ENCODE measurements at regions not wholly inside any gene's neighbourhood (a gene's known extent, or its start where the extent isn't known, plus 50 kb on each side); places are given as distances from the start of the nearest gene placed in this dataset.
"Not testable (repeated sequence)": the region's sequence is repeated elsewhere in the genome, so short reads cannot be mapped to it uniquely, and the experiment has no call there.

- DNase-seq (ENCODE audit: low read depth), result no peak
These were observed 454.9 kb downstream of the PRR16 start for GRCh38 chr5:120919017-120919416.

- DNase-seq (ENCODE audit: low read depth), result no peak
These were observed 458.9 kb downstream of the PRR16 start for GRCh38 chr5:120923026-120923425.

- no peak for DNase-seq (ENCODE audit: low read depth)
These were observed 462.4 kb downstream of the PRR16 start for GRCh38 chr5:120926471-120926870.

GRCh38 chr5:120927950-120928530 is 463.9 kb downstream of the PRR16 start:
- DNase-seq (ENCODE audit: low read depth), result no peak

- no peak for DNase-seq (ENCODE audit: low read depth)
These were observed 468.4 kb downstream of the PRR16 start for GRCh38 chr5:120932480-120932879.

- no peak for DNase-seq (ENCODE audit: low read depth)
These were observed 469.9 kb downstream of the PRR16 start for GRCh38 chr5:120934031-120934430.

- no peak for DNase-seq (ENCODE audit: low read depth)
These were observed 472.6 kb downstream of the PRR16 start for GRCh38 chr5:120936652-120937051.

GRCh38 chr5:120938604-120939003 is 474.5 kb downstream of the PRR16 start:
- no peak for DNase-seq (ENCODE audit: low read depth)

- no peak for DNase-seq (ENCODE audit: low read depth)
These were observed 478.7 kb downstream of the PRR16 start for GRCh38 chr5:120942596-120943350.

- DNase-seq (ENCODE audit: low read depth), result not testable (repeated sequence)
These were observed 485.5 kb downstream of the PRR16 start for GRCh38 chr5:120949596-120949995.

GRCh38 chr5:120953445-120953844 is 489.3 kb downstream of the PRR16 start:
- not testable (repeated sequence) for DNase-seq (ENCODE audit: low read depth)

GRCh38 chr5:120954255-120954654 is 490.2 kb downstream of the PRR16 start:
- no peak for DNase-seq (ENCODE audit: low read depth)

- no peak for DNase-seq (ENCODE audit: low read depth)
These were observed 491.7 kb downstream of the PRR16 start for GRCh38 chr5:120955795-120956194.

GRCh38 chr5:120958877-120959485 is 494.9 kb downstream of the PRR16 start:
- no peak for DNase-seq (ENCODE audit: low read depth)

GRCh38 chr5:120960510-120960909 is 496.4 kb downstream of the PRR16 start:
- no peak for DNase-seq (ENCODE audit: low read depth)

GRCh38 chr5:120967366-120967765 is 503.3 kb downstream of the PRR16 start:
- DNase-seq (ENCODE audit: low read depth), result no peak

- no peak for DNase-seq (ENCODE audit: low read depth)
These were observed 510.6 kb downstream of the PRR16 start for GRCh38 chr5:120974690-120975089.

- no peak for DNase-seq (ENCODE audit: low read depth)
These were observed 518.3 kb downstream of the PRR16 start for GRCh38 chr5:120982351-120982750.

- DNase-seq (ENCODE audit: low read depth), result no peak
These were observed 521.4 kb downstream of the PRR16 start for GRCh38 chr5:120985526-120985925.

GRCh38 chr5:120988491-120988890 is 524.4 kb downstream of the PRR16 start:
- no peak for DNase-seq (ENCODE audit: low read depth)

- DNase-seq (ENCODE audit: low read depth), result no peak
These were observed 524.8 kb downstream of the PRR16 start for GRCh38 chr5:120988941-120989340.

GRCh38 chr5:120991569-120991968 is 527.5 kb downstream of the PRR16 start:
- no peak for DNase-seq (ENCODE audit: low read depth)

GRCh38 chr5:120994112-120994511 is 530.0 kb downstream of the PRR16 start:
- DNase-seq (ENCODE audit: low read depth), result no peak

All from ELR (cell line).